ENCODE measurements at regions not wholly inside any gene's neighbourhood (a gene's known extent, or its start where the extent isn't known, plus 50 kb on each side); places are given as distances from the start of the nearest gene placed in this dataset.

GRCh38 chr13:102965802-102966201 lies 100.4 kb downstream of the SLC10A2 start:
- intact Hi-C loops (cut with micrococcal nuclease): no loop called here
- H3K9me3 ChIP-seq (replicated peaks): no peaks in the 10 kb centered on the region
- no peaks in the 10 kb centered on the region for H3K36me3 ChIP-seq
- H3K4me3 ChIP-seq: no peak overlapping the region
- H3K4me1 ChIP-seq: no peaks in the 10 kb centered on the region
- H3K27ac ChIP-seq (replicated peaks): no peak overlapping the region
- no peak for TF ChIP-seq CTCF (IDR thresholded peaks at IDR 0.05; ENCODE audit: borderline replicate concordance)
- DNase-seq: no peak
- no peaks in the 10 kb centered on the region for H3K27me3 ChIP-seq (ENCODE audit: low read depth)

DNA sequence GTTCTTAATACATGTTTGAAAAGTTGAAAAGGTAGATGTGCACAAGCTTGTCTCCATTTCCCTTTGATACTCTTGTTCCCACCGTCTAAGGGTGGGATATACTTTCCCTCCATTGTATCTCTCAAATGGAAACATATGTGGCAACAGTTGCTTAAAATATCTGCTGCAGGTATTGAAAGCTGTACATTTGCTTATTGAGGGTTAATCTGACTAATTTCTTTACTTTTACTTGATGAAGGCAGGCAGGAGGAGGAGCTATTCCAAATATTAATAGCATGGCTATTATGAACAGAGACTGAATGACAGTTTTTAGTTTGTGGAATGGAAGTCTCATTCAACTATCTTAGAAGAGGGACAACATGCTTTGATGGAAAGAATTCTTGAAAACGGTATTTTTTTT lies 103.8 kb downstream of the SLC10A2 start:
- TF ChIP-seq CTCF (IDR thresholded peaks at IDR 0.05; ENCODE audit: borderline replicate concordance): no peak
- Histone ChIP-seq H3K27ac (replicated peaks) (no peak overlapping the region), H3K27me3 (ENCODE audit: low read depth) (peaks cover 5% of the 10 kb centered on the region), H3K36me3 (no peaks in the 10 kb centered on the region), H3K4me3 (no peak overlapping the region), H3K4me1 (no peaks in the 10 kb centered on the region), H3K9me3 (replicated peaks) (no peaks in the 10 kb centered on the region)
- intact Hi-C loops (cut with micrococcal nuclease): no loop called here
- no peak for DNase-seq

GRCh38 chr13:102960959-102961358 lies 105.3 kb downstream of the SLC10A2 start:
- no peaks in the 10 kb centered on the region for H3K36me3 ChIP-seq
- no peak overlapping the region for H3K27ac ChIP-seq (replicated peaks)
- H3K27me3 ChIP-seq (ENCODE audit: low read depth): peaks cover 5% of the 10 kb centered on the region
- no peak for DNase-seq
- no peak for TF ChIP-seq CTCF (IDR thresholded peaks at IDR 0.05; ENCODE audit: borderline replicate concordance)
- no peaks in the 10 kb centered on the region for H3K4me1 ChIP-seq
- H3K9me3 ChIP-seq (replicated peaks): no peaks in the 10 kb centered on the region
- no peak overlapping the region for H3K4me3 ChIP-seq
- intact Hi-C loops (cut with micrococcal nuclease): no loop called here

DNA sequence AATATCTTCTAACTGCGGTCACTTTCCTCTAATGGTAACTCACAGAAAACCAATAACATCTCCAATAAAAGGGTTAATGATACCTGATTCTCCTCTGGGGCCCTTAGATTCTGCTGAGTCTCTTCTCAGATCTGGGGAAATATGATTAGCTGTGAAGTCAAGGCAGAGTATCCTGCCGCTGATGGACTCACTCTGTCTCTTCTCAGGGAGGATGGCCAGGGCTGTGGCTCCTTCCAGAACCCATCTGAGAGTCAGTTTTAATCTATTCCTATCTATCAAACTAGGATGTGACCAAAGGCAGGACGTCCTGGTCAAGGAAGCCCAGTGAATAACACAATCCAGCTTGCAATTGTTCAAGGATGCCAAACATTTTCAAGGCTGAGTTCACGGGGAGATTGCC lies 109.8 kb downstream of the SLC10A2 start:
- Histone ChIP-seq H3K4me1 (no peaks in the 10 kb centered on the region), H3K27me3 (ENCODE audit: low read depth) (peaks cover 5% of the 10 kb centered on the region), H3K9me3 (replicated peaks) (no peaks in the 10 kb centered on the region), H3K36me3 (no peaks in the 10 kb centered on the region), H3K27ac (replicated peaks) (no peak overlapping the region), H3K4me3 (no peak overlapping the region)
- no peak for DNase-seq
- intact Hi-C loops (cut with micrococcal nuclease): no loop called here
- TF ChIP-seq CTCF (IDR thresholded peaks at IDR 0.05; ENCODE audit: borderline replicate concordance): no peak

DNA sequence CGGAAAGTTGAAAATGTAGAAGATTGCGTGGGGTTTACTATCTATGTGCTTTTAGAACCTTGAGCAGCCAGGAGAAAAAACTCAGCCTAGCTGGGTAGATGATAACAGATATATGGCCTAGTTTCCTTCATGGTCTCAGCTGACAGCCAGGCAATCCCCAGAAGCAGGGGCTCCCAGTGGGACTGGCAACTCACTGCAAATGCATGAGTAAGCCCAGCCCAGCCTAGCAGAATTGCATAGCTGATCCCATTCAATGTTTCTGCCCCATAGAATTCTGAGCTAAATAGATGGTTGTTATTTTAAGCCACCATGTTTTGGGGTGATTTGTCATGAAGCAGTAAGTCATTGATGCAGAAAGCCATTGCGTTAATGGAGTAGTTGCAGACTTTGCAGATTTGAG lies 108.5 kb downstream of the ERCC5 start:
- intact Hi-C loops (cut with micrococcal nuclease): no loop called here
- no peak overlapping the region for H3K27ac ChIP-seq (replicated peaks)
- no peak for DNase-seq
- no peak overlapping the region for H3K4me3 ChIP-seq
- no peaks in the 10 kb centered on the region for H3K9me3 ChIP-seq (replicated peaks)
- TF ChIP-seq CTCF (IDR thresholded peaks at IDR 0.05; ENCODE audit: borderline replicate concordance): no peak
- no peaks in the 10 kb centered on the region for H3K36me3 ChIP-seq
- H3K4me1 ChIP-seq: no peaks in the 10 kb centered on the region
- peaks cover 5% of the 10 kb centered on the region for H3K27me3 ChIP-seq (ENCODE audit: low read depth)

- no peaks in the 10 kb centered on the region for H3K36me3 ChIP-seq
- DNase-seq: no peak
- intact Hi-C loops (cut with micrococcal nuclease): no loop called here
Observed at GRCh38 chr13:102951808-102952207, 106.0 kb downstream of the ERCC5 start.

More at GRCh38 chr13:102951808-102952207, 106.0 kb downstream of the ERCC5 start:
- Histone ChIP-seq H3K27me3 (ENCODE audit: low read depth) (no peaks in the 10 kb centered on the region), H3K4me1 (no peaks in the 10 kb centered on the region), H3K27ac (replicated peaks) (no peak overlapping the region), H3K9me3 (replicated peaks) (no peaks in the 10 kb centered on the region), H3K4me3 (no peak overlapping the region)
- no peak for TF ChIP-seq CTCF (IDR thresholded peaks at IDR 0.05; ENCODE audit: borderline replicate concordance)

All from left ventricle myocardium inferior (tissue), 1 donor.